Activated CD4-positive, alpha-beta memory T cell treated with anti-CD3 and anti-CD28 coated beads for 36 hours (primary cell): ENCODE measurements at regions not wholly inside any gene's neighbourhood (a gene's known extent, or its start where the extent isn't known, plus 50 kb on each side); places are given as distances from the start of the nearest gene placed in this dataset.
"Not testable (repeated sequence)": the region's sequence is repeated elsewhere in the genome, so short reads cannot be mapped to it uniquely, and the experiment has no call there.

Experiments
- CTCF ChIA-PET: fragments of 350-600 bp; sonication (Branson Sonifier 250); formaldehyde crosslinking; loops from one replicate; lab custom pipeline; 2021; ENCODE audit warnings: antibody characterized with exemption, inconsistent platforms; lab: Charles Lee
- POLR2A ChIA-PET: fragments of 350-600 bp; sonication (Branson Sonifier 250); formaldehyde crosslinking; loops from one replicate; lab custom pipeline; 2021; ENCODE audit warnings: antibody characterized with exemption; lab: Charles Lee
- DNase-seq: peaks from one replicate; pipeline ENCODE4 v3.0.0-alpha.2; 2020
- H3K27ac Mint-ChIP-seq: one replicate; pipeline ENCODE4 v1.8.0; 2021; ENCODE audit warnings: mixed read lengths
- H3K27me3 Mint-ChIP-seq: one replicate; pipeline ENCODE4 v1.8.0; 2021; ENCODE audit warnings: mixed read lengths
- H3K36me3 Mint-ChIP-seq: one replicate; pipeline ENCODE4 v1.8.0; 2021; ENCODE audit warnings: mixed read lengths
- H3K4me1 Mint-ChIP-seq: one replicate; pipeline ENCODE4 v1.8.0; 2021; ENCODE audit warnings: low read depth, mixed read lengths
- H3K4me3 Mint-ChIP-seq: one replicate; pipeline ENCODE4 v1.8.0; 2021; ENCODE audit warnings: mild to moderate bottlenecking, mixed read lengths
- H3K9me3 Mint-ChIP-seq: one replicate; pipeline ENCODE4 v1.8.0; 2021; ENCODE audit warnings: mixed read lengths
- intact Hi-C: fragments of 100-400 bp; cut with micrococcal nuclease; formaldehyde crosslinking; loops from one replicate; pipeline ENCODE4 v1.15.1; 2023

DNA sequence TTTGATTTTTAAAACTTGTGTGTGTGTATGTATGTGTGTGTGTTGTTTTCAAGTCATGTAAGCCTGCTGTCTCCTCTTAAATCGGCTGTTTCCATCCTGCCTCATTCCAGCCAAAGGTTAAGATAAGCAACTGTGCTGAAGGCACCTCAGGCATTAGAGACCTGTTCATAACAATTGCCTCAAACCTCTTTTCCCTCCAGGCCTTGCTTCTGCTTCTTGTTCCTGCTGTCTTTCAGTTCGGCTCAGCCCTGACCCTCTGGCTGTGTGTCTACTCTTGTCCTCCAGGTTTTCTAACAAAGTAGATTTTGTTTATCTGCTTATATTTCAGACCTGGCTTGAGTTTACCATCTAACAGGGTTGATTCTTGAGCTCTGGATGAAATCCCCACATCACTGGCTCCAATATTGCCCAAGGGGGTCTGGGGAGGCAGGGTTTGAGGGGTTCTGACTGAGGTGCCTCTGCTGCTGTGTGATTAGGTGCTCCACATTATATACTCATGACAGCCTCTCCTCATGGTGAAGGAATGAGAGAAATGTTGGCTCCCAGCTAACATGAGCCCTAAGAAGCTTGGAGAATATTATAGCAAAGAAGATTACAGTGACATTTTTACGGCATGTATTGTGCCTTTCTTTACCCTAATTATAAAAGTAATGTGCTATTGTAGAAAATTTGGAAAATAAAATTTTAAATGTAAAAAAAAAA lies 229.7 kb upstream of the PIK3R1 start:
- intact Hi-C loops: loop anchor here (10.0 kb wide), 1 partner anchor 289 kb away; no protein-coding TSS in a partner anchor
- no peaks in the 10 kb centered on the region for H3K36me3 Mint-ChIP-seq

GRCh38 chr5:67984546-67984945 lies 231.0 kb upstream of the PIK3R1 start:
- intact Hi-C loops: loop anchor here (10.0 kb wide), 1 partner anchor 290 kb away; no protein-coding TSS in a partner anchor

More for the DNA sequence above, 229.7 kb upstream of the PIK3R1 start:
- H3K4me1 Mint-ChIP-seq: peaks cover 2% of the 10 kb centered on the region
- POLR2A ChIA-PET: no interaction called here
- CTCF ChIA-PET: no interaction called here
- H3K4me3 Mint-ChIP-seq: no peak overlapping the region
- DNase-seq: no peak
- peaks cover 2% of the 10 kb centered on the region for H3K27me3 Mint-ChIP-seq
- no peak overlapping the region for H3K27ac Mint-ChIP-seq
- no peaks in the 10 kb centered on the region for H3K9me3 Mint-ChIP-seq

GRCh38 chr5:67983251-67984110 lies 232.1 kb upstream of the PIK3R1 start:
- no peak for DNase-seq
- POLR2A ChIA-PET: interaction anchor here (0.6 kb wide), 1 partner anchor 123 kb away, joined by 3 read pairs; no protein-coding TSS in a partner anchor
- Mint-ChIP-seq H3K4me1 (peaks cover 2% of the 10 kb centered on the region), H3K27ac (no peak overlapping the region), H3K27me3 (no peaks in the 10 kb centered on the region), H3K36me3 (no peaks in the 10 kb centered on the region), H3K4me3 (no peak overlapping the region), H3K9me3 (no peaks in the 10 kb centered on the region)
- intact Hi-C loops: loop anchor here (10.0 kb wide), 1 partner anchor 291 kb away; no protein-coding TSS in a partner anchor
- CTCF ChIA-PET: no interaction called here

More at GRCh38 chr5:67984546-67984945, 231.0 kb upstream of the PIK3R1 start:
- H3K4me1 Mint-ChIP-seq: peaks cover 2% of the 10 kb centered on the region
- ChIA-PET POLR2A (no interaction called here), CTCF (no interaction called here)
- H3K36me3 Mint-ChIP-seq: no peaks in the 10 kb centered on the region
- no peaks in the 10 kb centered on the region for H3K27me3 Mint-ChIP-seq
- no peak overlapping the region for H3K4me3 Mint-ChIP-seq
- no peaks in the 10 kb centered on the region for H3K9me3 Mint-ChIP-seq
- no peak for DNase-seq
- no peak overlapping the region for H3K27ac Mint-ChIP-seq

DNA sequence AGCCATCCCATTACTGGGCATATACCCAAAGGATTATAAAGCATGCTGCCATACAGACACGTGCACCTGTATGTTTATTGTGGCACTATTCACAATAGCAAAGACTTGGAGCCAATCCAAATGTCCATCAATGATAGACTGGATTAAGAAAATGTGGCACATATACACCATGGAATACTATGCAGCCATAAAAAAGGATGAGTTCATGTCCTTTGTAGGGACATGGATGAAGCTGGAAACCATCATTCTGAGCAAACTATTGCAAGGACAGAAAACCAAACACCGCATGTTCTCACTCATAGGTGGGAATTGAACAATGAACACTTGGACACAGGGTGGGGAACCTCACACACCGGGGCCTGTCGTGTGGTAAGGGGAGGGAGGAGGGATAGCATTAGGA lies 233.4 kb upstream of the PIK3R1 start:
- POLR2A ChIA-PET, H3K4me1 Mint-ChIP-seq, H3K36me3 Mint-ChIP-seq, H3K9me3 Mint-ChIP-seq, H3K4me3 Mint-ChIP-seq, H3K27ac Mint-ChIP-seq, CTCF ChIA-PET, H3K27me3 Mint-ChIP-seq, DNase-seq: not testable (repeated sequence)
- intact Hi-C loops: loop anchor here (10.0 kb wide), 1 partner anchor 293 kb away; no protein-coding TSS in a partner anchor

GRCh38 chr5:67978171-67978570 lies 237.4 kb upstream of the PIK3R1 start:
- no peak overlapping the region for H3K4me3 Mint-ChIP-seq

GRCh38 chr5:67976891-67977601 lies 238.5 kb upstream of the PIK3R1 start:
- POLR2A ChIA-PET: no interaction called here
- Mint-ChIP-seq H3K27ac (no peak overlapping the region), H3K27me3 (no peaks in the 10 kb centered on the region), H3K36me3 (no peaks in the 10 kb centered on the region), H3K4me3 (no peak overlapping the region), H3K4me1 (no peaks in the 10 kb centered on the region), H3K9me3 (no peaks in the 10 kb centered on the region)
- DNase-seq: no peak
- CTCF ChIA-PET: interaction anchor here (1.1 kb wide), 1 partner anchor 261 kb away, joined by 3 read pairs; no protein-coding TSS in a partner anchor
- intact Hi-C loops: no loop called here

More at GRCh38 chr5:67978171-67978570, 237.4 kb upstream of the PIK3R1 start:
- CTCF ChIA-PET: no interaction called here
- H3K27ac Mint-ChIP-seq: no peak overlapping the region
- POLR2A ChIA-PET: no interaction called here
- H3K9me3 Mint-ChIP-seq: no peaks in the 10 kb centered on the region
- no peak for DNase-seq
- peaks cover under 1% of the 10 kb centered on the region for H3K4me1 Mint-ChIP-seq
- intact Hi-C loops: no loop called here
- no peaks in the 10 kb centered on the region for H3K27me3 Mint-ChIP-seq
- no peaks in the 10 kb centered on the region for H3K36me3 Mint-ChIP-seq

DNA sequence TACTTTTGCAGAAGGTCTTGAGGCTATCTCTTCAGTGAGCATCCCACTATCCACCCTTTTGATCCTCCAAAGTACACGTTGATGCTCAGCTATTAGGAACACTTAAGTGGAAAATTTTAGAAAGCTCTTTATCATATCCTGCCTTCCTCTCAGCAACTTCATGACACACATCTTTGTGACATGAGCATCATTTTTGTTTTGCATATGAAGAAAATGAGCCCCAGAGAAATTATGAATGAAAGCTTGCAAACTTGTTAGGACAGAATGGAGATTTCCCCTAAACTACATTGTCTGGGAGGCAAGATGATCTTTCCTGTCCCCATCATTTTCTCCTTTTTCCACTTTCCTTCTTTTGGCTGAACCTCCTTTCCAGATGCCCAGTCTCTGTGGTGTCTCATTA lies 239.4 kb upstream of the PIK3R1 start:
- H3K4me1 Mint-ChIP-seq: no peaks in the 10 kb centered on the region
- ChIA-PET CTCF (interaction anchor here (1.1 kb wide), 1 partner anchor 262 kb away, joined by 3 read pairs; no protein-coding TSS in a partner anchor), POLR2A (no interaction called here)
- H3K36me3 Mint-ChIP-seq: no peaks in the 10 kb centered on the region
- H3K27ac Mint-ChIP-seq: no peak overlapping the region
- intact Hi-C loops: no loop called here
- no peaks in the 10 kb centered on the region for H3K27me3 Mint-ChIP-seq
- no peak overlapping the region for H3K4me3 Mint-ChIP-seq
- no peak for DNase-seq
- H3K9me3 Mint-ChIP-seq: no peaks in the 10 kb centered on the region

DNA sequence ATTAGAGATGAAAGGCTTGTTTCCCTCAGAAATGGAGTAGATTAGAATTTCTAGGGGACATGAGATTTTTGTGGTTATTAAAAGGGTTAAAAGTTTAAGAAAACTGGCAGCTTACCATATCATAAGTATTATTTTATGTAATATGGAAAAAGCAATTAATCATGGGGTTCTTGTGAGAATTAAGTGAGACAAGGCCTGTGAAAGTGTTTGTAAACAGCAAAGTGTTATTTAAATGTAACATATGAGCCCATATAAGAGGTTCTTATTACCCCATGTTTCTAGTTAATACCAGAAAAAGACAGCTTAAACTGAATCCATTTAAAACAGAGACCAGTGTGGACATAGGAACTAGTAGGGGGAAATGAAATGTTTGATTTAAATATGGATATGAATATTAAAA lies 241.1 kb upstream of the PIK3R1 start:
- H3K9me3 Mint-ChIP-seq: no peaks in the 10 kb centered on the region
- no peaks in the 10 kb centered on the region for H3K36me3 Mint-ChIP-seq
- no peak overlapping the region for H3K27ac Mint-ChIP-seq
- CTCF ChIA-PET: no interaction called here
- H3K4me3 Mint-ChIP-seq: no peak overlapping the region
- H3K27me3 Mint-ChIP-seq: no peaks in the 10 kb centered on the region
- intact Hi-C loops: no loop called here
- no peaks in the 10 kb centered on the region for H3K4me1 Mint-ChIP-seq
- POLR2A ChIA-PET: no interaction called here
- no peak for DNase-seq

DNA sequence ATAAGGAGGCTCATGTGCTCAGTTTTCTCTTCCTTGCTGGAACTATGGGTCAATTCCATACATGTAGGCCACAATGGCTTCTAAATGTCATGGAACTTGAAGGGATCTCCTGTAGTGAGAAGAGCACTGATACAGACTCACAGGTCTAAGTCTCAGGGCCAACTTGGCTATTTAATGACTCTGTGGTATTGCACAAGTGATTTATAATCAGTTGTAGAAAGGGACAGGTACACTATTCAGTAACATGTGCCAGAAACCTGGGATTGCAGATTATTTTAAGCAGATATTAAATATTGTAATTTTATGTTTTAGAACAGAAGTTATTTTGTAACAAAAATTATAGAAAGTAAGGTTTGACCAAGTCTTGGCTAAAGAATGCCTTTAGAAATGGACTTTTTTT lies 241.5 kb upstream of the PIK3R1 start:
- Mint-ChIP-seq H3K27me3 (no peaks in the 10 kb centered on the region), H3K4me3 (no peak overlapping the region), H3K4me1 (no peaks in the 10 kb centered on the region), H3K27ac (no peak overlapping the region), H3K36me3 (no peaks in the 10 kb centered on the region), H3K9me3 (no peaks in the 10 kb centered on the region)
- no peak for DNase-seq
- intact Hi-C loops: no loop called here
- POLR2A ChIA-PET: no interaction called here
- CTCF ChIA-PET: no interaction called here

- H3K27me3 Mint-ChIP-seq: no peaks in the 10 kb centered on the region
- CTCF ChIA-PET: no interaction called here
- intact Hi-C loops: no loop called here
Observed at GRCh38 chr5:67971971-67972821, 243.4 kb upstream of the PIK3R1 start.

GRCh38 chr5:67971223-67971830 lies 244.2 kb upstream of the PIK3R1 start:
- Mint-ChIP-seq H3K27me3 (no peaks in the 10 kb centered on the region), H3K27ac (no peak overlapping the region), H3K4me1 (no peaks in the 10 kb centered on the region), H3K9me3 (no peaks in the 10 kb centered on the region), H3K36me3 (no peaks in the 10 kb centered on the region), H3K4me3 (no peak overlapping the region)
- DNase-seq: no peak
- POLR2A ChIA-PET: no interaction called here
- intact Hi-C loops: no loop called here
- CTCF ChIA-PET: no interaction called here

More at GRCh38 chr5:67971971-67972821, 243.4 kb upstream of the PIK3R1 start:
- no peaks in the 10 kb centered on the region for H3K36me3 Mint-ChIP-seq
- POLR2A ChIA-PET: interaction anchor here (0.7 kb wide), 1 partner anchor 17 kb away, joined by 3 read pairs; no protein-coding TSS in a partner anchor
- H3K4me1 Mint-ChIP-seq: no peaks in the 10 kb centered on the region
- H3K27ac Mint-ChIP-seq: no peak overlapping the region
- no peak overlapping the region for H3K4me3 Mint-ChIP-seq
- H3K9me3 Mint-ChIP-seq: no peaks in the 10 kb centered on the region
- DNase-seq: no peak
